ENCODE measurements at regions not wholly inside any gene's neighbourhood (a gene's known extent, or its start where the extent isn't known, plus 50 kb on each side); places are given as distances from the start of the nearest gene placed in this dataset.
"Not testable (repeated sequence)": the region's sequence is repeated elsewhere in the genome, so short reads cannot be mapped to it uniquely, and the experiment has no call there.

DNA sequence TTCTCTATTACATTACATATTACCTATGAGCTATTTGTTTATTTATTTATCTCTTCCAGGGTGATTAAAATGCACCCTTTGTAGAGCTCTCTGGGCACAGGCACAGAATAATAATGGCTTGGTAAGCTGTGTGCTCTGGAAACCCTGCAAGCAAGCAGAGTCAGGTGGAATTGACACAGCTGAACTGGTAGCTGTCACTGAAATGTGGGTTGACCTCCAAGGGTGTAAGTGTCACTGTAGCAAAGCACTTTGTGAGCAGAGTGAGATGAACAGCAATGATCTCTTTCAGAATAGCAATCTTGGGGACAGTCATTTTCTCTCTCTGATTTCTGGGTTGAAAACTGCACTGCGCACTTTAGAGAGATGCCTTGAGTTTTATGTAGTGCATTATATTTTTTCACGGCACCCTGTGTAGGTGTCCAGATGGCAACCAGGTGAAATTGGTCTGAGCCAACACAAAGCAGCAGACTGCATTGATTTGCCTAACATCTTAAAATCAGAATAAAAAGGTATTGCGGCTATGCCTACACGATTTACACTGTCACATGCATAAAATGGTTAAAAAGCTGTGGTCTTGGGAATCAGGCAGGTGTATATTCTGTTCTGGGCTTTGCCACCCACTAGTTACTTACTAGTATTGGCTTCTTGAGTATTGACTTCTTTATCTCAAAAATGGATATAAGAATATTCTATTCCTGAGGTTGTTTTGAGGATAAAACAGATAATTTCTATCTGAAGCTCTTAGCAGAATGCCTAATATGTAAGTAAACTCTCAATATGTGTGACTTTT lies 450.3 kb downstream of the RAPGEF2 start:
- no peak for DNase-seq

DNA sequence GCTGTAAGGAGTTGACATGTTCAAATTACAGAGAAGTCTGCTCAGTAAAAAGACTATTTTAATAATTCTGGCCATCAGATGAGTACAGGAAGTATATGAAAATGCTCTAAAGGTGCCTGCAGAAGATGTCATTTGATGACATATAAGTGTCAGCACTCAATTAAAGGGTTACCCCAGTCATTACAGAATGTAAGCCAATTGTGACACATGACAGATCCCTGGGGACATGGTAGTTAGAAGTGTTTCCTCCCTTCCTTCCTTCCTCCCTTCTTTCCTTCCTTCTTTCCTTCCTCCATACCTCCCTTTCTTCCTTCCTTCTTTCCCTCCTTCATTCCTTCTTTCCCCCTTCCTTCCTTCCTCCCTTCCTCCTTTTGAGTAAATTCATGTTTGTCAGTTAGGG lies 453.0 kb downstream of the RAPGEF2 start:
- no peak for DNase-seq

DNA sequence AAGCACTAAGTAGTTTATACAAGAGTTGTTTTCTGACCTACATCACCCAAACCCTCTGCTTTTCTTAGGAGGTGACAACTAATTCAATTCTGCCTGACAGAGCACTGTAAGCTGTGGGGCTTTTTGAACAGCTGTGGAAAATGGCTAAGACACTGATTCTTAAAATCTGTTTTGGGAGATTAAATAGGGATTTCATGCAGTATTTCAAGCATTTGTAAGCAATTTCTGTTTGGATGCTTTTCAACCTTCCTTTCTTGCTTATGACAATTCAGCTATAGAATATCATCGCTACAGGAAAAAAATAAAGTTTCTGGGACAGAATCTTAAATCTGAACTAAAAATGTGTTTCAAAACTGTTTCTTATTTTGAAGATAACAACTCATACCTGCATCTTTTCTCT lies 459.5 kb downstream of the RAPGEF2 start:
- DNase-seq: no peak

DNA sequence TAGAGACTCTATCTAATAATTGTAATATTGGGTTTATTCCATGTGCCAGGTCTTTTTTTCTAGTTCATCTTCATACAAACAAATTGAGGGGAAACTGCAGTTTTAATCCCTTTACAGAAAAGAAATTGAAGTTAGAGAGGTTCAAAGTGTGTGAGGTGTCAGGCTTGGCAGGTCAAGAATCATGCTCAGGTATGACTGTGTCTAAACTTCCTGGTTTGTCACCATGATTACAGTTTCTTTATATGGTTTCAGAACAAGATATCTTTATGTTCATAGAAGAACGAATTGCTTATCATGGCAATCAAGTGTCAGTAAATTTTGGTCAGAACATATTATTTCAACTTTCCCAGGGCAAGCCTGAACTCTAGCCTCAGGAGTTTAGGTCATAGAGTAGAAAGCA lies 460.4 kb downstream of the RAPGEF2 start:
- no peak for DNase-seq

DNA sequence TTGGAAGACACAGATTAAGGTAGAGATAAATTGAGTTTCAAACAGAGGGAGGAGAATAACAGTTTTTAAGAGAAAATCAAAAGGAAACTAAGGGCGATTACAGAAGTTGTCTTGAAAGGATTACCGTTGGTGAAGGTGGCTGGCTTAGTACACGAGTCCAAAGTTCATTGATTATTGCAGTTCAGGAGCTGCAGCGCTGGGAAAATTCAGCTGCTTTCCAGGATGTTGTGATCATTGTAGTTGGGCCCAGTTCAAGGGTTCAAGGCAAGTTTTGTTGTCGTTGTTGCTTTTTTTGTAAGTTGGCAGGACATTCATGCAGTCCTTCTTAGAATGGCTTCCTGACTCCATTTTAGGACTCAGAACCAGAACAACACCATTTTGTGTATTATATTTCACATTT lies 461.7 kb downstream of the RAPGEF2 start:
- DNase-seq: no peak

DNA sequence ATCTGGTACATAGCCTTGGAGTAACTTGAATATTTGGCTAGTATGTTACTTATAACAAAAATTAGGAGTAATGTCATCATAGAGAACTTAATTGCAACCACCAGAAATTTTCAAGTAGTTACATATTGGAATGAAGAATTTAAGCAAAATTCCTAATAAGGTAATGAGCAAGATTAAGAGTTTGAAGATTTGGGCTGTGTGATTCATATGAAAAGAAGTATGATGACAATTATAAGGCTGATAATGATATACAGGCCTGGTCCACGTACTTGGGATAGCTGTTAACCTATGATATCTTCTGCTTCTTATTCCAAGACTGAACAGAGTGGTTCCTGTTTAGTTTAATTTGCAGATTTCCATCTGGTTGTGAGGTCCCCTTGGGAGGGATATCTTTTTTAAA lies 463.9 kb downstream of the RAPGEF2 start:
- DNase-seq: no peak

DNA sequence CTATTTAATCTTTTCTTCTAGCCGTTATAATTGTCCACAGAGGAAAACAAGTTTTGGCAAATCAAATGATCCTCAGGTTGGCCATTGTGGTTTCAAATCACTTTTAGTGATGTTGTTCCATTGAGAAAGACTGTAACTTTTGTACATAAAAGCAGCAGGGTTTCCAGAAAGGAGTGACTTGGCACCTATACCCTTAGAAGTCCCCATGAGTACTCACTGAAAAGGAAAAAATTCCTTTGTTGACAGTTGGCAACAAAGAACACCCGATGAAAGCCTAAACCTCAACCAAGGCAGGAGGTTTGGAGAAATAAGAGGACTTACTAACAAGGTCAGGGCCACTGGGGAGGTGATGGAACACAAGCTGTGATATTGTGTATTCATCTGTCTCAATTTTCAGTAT lies 474.4 kb downstream of the RAPGEF2 start:
- no peak for DNase-seq

DNA sequence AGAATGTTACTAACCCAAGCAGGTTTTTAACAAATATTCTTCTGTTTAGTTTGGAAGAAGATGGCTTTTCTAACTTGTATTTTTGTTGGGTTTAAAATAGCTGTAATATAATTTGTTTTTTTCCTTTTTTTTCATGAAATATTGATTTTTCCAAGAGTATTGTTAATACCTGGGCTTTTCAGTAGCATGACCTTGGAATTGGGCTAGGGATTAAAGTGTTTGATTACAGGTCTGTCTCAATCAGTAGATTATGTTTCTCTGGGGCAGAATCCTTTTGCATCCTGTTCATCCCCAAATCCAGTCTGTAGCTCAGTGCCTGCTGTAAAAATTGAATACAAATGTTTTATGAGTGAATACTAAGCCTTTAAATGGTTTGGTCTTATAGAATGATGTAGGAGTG lies 479.8 kb downstream of the RAPGEF2 start:
- DNase-seq: no peak

DNA sequence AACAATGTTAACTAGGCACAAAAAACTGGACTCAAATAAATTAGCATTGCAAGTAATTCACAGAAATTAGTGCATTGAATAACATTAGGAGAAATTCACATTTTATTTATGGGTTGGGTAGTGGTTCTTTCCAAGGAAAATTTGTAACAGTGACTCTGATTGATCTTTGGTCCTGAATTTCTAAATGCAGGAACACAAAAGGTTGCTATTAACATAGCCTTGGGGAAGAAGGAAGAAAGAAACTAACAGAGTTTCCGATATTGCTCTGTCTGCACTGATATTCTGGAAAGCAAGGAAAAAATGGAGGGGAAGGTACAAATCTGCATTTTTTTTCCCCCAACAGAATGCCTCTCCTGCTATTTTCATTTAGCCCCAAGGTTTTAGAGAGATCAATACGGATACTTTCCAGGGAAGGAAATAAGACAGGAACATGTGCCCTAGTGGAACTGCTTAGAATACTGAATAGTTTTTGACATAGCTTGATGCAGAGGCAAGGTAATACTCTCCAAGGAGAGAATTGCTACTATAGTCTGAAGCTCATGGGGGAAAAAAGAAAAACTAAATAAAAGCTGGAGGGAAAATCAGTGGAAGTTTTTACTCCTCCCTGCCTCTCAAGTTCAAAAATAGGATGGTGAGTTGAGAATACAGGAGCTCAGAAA lies 490.1 kb downstream of the RAPGEF2 start:
- DNase-seq: no peak

DNA sequence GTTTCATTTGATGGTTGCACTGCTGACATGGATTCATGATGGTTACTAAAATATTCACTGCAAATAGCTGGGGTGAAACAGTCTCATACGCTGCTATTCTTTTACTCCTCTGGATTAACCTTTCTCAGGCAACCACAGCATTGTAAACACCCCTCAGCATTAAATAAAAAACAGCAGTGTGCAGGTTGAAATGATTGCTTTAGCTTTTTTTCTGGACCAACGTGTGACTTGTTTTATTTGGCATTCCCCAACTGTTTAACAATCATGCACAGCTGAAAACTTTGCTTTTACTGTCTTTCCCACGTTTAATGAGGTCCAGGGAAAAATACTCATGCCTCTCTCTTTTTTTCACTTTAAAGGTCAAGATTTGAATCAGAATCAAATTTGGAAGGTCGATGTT lies 490.8 kb downstream of the RAPGEF2 start:
- no peak for DNase-seq

DNA sequence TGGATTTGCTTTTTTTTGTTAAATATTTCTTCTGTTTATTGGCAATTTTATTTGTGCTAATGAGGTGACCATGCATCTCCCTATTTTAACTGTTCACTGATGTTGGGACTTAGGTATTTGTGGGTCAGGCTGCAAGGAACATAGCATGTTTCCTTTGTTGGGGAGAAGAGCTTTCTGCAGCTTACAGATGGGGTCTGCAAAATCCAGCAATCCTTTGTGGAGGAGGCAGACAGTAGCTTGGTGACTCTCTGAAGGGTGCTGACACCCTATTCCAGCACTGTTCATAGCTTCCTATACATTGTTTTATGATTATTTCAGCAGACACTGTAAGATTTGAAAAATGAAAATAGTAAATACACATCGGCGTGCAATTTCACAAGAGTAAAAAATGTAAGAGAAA lies 491.7 kb downstream of the RAPGEF2 start:
- no peak for DNase-seq

DNA sequence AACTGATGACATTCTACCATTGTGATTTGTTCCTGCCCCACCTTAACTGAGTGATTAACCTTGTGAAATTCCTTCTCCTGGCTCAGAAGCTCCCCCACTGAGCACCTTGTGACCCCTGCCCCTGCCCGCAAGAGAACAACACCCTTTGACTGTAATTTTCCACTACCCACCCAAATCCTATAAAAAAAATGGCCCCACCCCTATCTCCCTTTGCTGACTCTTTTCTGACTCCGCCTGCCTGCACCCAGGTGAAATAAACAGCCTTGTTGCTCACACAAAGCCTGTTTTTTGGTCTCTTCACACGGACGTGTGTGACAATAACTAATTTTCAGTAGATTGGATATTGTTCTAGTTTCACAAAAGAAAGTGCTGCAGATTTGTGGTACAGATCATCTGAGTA lies 492.2 kb downstream of the RAPGEF2 start:
- not testable (repeated sequence) for DNase-seq

DNA sequence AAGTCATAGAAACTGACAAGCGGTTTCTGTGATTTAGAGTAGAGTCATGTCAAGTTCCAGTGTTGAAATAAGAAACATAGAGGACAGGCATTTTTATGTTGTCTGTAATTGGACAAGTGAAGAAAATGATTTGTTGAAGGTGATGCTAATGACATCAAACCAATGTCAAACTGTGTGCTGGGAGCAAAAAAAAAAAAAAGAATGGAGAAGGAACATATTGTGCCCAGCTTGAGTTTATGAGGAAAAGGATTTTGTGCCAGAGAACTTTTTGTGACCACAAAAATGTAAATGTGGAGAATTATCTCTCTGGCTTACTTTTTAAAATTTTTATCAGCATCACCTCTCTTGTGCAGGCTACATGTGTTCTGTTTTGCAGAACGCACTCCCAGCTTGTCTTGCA lies 495.7 kb downstream of the RAPGEF2 start:
- DNase-seq: no peak

DNA sequence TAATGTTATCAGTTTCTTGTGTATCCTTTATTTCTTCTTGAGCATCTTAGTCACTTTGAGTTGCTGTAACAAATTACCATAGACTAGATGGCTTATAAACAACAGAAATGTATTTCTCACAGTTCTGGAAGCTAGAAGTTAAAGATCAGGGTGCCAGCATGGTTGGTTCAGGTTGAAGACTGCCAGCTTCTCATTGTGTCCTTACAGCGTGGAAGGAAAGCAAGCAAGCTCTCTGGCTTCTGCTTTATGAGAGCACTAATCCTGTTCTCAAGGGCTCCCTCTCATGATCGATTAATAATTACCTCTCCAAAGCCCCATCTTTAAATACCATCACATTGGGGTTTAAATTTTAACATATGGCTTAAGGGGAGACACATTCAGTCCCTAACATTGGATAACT lies 497.2 kb downstream of the RAPGEF2 start:
- no peak for DNase-seq

DNA sequence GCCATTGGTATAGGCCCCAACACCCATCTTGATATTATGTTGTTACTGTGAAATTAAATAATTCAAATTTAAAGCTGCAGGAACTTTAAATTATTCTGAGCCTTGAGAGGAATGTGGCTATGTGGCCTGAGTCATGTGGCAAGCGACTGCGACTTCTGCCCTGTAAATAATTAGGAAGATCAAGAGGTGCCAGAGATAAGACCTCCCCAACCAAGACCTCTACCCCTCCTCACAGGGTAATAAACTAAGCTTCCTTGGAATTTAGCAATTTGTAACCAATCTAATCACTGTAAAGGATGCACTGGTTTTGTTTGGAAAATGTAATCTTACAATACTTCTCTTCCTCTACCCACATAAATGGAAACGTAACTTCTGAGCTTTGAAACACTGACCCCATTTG lies 501.9 kb downstream of the RAPGEF2 start:
- no peak for DNase-seq

DNA sequence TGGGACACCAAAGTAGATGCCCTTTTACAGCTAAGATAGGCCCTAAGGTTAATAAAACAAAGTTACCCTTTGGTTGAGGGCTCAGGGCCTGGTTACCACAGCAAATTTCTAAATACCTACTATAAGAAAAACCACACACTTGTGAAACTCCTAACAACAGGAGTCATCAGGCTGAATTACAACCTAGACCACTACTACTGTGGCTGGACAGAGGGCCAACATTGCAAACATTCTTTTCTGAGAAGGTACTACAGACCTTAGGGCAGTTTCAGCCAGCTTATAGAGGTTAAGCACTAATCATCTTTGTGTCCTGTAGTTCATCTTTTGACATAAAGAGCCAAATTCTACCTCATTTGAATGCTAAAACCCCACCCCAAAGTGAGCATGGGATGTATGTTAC lies 504.0 kb downstream of the RAPGEF2 start:
- no peak for DNase-seq

DNA sequence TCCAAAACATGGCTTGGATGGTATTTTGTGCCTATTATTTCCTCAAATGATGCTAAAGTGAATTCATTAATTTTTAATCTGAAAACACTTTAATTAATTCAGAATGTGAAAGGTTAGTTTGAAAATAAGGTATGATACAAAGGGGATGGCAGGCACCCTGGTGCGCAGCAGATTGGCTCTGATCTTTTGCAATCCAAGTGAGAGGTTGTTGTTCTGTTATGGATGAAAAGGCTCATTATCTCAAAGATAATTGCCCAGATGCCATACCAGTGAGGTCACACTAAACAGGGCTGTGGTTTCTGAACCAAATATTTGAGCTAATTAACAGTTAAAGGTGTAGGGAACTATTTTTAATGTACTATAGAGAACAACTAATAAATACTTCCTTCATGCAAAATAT lies 504.9 kb downstream of the RAPGEF2 start:
- no peak for DNase-seq

DNA sequence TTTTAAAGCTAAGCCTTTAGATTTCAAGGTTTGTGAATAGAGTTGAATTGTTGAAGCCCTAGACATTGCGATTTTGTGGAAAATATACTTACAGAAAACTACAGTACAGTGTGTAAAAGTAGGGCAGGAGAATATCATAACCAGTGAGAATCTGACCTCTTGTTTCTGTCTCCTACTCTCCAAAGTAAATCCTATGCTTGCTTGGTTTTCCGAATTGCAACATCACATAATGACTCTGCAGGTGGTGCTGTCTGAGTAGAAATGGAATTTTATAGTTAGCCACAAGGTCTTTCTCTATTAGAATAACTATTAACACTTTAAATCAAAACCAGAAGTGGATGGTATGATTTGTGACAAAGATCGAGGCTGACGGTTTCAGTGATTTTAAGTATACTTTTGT lies 505.6 kb downstream of the RAPGEF2 start:
- DNase-seq: no peak

DNA sequence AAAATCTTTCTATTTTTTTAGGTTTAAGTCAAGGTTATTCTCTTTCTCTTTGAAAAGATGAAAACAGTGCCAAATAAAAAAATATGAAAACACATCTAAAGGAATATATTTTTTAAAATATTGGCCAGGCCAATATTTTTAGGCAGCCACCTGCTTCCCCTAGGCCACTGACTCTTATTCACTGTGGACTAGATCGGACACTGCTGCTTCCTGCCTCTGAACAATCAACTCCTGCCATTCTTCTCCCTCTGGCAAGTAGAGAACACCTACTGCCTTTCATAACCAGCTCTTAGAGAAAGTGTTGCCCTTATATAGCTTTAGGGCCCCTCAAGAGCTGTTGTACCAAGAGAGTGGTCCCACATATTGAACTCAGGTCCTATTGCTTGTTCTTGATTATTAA lies 529.2 kb downstream of the RAPGEF2 start:
- DNase-seq: no peak

DNA sequence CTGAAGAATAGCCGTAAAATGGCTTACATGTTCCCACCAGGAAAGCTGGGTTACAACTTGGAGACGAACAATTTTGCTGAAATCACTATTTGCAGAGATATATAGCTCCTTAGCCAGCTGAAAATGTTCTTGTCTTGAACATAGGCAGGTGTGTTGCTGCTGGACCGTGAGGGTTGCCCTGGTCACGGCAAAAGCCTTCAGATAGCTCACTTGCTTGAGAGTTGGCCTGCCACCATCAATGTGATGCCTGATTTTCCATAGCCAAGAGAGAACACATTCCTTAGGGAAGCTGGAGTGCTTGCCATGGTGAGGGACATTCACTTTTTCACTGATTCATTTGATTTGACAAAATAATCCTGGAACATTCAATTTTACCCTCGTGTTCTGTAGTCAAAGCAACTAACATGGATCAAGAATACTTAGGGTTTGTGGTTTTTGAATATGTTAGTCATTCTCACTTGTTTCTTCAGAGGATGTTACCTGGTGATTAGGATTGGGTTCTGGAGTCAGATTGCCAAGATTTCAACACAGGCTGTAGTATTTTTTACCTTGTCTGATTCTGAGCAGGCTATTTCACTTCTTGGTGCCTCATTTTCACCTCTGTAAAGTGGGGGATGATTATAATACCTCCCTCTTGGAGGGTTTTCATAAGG lies 536.9 kb downstream of the RAPGEF2 start:
- no peak for DNase-seq

DNA sequence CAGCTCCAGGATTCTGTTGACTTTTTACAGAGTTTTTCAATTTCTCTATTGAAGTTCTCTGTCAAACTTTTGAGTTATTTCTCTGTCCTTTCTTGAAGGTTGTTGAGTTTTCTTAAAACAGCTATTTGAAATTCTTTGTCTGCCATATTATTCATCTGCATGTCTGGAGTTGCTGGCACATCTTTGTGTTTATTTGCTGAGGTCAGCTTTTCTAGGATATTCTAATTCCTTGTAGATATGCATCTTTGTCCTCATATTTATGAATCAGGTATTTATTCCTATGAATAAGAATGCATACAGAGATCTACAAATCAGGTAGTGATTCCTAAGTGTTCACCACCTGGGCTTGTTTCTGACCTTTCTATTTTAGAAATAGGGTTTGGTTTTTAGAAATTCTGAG lies 546.4 kb downstream of the RAPGEF2 start:
- no peak for DNase-seq

DNA sequence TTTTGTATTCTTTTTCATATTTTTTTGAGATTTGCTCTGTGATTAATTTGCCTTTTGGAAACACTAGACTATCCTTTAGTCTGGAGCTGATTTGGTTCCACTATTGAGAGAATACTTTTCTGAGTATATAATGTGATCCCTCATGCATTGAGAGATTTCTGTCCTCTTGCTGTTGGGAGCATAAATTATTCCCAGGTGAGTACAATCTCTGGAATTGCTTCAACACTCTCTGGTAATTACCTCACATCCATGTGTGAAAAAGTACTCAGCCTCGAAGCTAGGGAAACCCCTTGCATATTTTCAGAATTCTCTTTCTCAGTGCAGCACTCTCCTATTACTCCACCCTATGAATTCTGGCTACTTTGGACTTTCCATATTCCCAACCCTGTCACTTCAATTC lies 550.0 kb downstream of the RAPGEF2 start:
- no peak for DNase-seq

DNA sequence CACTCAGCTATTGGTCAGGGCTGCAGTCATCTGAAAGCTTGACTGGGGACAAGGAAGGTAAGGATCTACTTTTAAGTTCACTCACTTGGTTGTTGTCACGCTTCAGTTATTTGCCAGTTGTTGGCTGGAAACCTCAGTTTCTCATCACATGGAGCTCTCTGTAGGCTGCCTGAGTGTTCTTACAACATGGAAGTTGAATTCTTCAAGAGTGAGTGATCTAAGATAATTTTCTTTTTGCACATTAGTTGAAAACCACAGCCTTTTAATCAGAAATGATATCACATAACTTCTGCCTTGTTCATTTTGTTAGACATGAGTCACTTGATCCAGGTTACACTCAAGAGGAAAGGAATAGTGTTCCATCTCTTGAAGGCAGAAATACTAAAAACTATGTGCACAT lies 552.7 kb downstream of the RAPGEF2 start:
- DNase-seq: no peak

DNA sequence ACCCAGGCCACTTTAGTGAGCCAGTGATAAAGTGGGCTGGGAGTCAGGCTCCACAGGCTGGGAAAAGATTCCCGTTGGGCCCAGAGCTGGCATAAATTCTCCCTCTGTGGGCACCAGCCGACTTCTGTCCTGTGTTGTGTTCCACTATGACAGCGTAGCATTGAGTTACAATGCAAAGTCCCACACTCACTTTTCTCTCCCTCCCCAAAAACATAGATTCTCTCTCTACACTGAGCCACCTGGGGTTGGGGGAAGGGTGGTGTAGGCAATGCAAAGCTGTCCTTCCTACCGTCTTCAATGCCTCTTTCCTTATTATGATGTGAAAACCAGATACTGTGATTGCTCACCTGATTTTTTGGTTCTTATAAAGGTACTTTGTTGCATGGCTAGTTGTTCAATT lies 566.2 kb downstream of the RAPGEF2 start:
- DNase-seq: no peak

Measured in suppressor macrophage treated with lipopolysaccharide for 4 hours (primary cell).